ENCODE measurements at regions not wholly inside any gene's neighbourhood (a gene's known extent, or its start where the extent isn't known, plus 50 kb on each side); places are given as distances from the start of the nearest gene placed in this dataset.

- TF ChIP-seq, protein P1, sequence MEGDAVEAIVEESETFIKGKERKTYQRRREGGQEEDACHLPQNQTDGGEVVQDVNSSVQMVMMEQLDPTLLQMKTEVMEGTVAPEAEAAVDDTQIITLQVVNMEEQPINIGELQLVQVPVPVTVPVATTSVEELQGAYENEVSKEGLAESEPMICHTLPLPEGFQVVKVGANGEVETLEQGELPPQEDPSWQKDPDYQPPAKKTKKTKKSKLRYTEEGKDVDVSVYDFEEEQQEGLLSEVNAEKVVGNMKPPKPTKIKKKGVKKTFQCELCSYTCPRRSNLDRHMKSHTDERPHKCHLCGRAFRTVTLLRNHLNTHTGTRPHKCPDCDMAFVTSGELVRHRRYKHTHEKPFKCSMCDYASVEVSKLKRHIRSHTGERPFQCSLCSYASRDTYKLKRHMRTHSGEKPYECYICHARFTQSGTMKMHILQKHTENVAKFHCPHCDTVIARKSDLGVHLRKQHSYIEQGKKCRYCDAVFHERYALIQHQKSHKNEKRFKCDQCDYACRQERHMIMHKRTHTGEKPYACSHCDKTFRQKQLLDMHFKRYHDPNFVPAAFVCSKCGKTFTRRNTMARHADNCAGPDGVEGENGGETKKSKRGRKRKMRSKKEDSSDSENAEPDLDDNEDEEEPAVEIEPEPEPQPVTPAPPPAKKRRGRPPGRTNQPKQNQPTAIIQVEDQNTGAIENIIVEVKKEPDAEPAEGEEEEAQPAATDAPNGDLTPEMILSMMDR (conservative IDR thresholded peaks at IDR 0.05; ENCODE audit: low read depth, low read length) = no peak
- no peak for TF ChIP-seq CEBPB (IDR thresholded peaks at IDR 0.05; ENCODE audit: low read depth, low read length)
- no peak for TF ChIP-seq POLR2A (IDR thresholded peaks at IDR 0.05; ENCODE audit: low read depth, low read length)
- no peak for TF ChIP-seq RCOR1 (IDR thresholded peaks at IDR 0.05; ENCODE audit: insufficient replicate concordance, low read length)
- no peak for TF ChIP-seq RFX5 (IDR thresholded peaks at IDR 0.05; ENCODE audit: low read depth, low read length)
- TF ChIP-seq FOS (IDR thresholded peaks at IDR 0.05; ENCODE audit: low read depth, low read length) = no peak
- no peak for TF ChIP-seq RAD21 (IDR thresholded peaks at IDR 0.05; ENCODE audit: low read length)
- TF ChIP-seq, protein P2, sequence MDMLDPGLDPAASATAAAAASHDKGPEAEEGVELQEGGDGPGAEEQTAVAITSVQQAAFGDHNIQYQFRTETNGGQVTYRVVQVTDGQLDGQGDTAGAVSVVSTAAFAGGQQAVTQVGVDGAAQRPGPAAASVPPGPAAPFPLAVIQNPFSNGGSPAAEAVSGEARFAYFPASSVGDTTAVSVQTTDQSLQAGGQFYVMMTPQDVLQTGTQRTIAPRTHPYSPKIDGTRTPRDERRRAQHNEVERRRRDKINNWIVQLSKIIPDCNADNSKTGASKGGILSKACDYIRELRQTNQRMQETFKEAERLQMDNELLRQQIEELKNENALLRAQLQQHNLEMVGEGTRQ (IDR thresholded peaks at IDR 0.05; ENCODE audit: low read depth, low read length) = no peak
- TF ChIP-seq MXI1 (IDR thresholded peaks at IDR 0.05; ENCODE audit: borderline replicate concordance, low read depth, low read length) = no peak
Measured at GRCh38 chr6:133610971-133611370, 277.9 kb upstream of the TCF21 start.

Data from IMR-90 (cell line).